GM12878 (cell line): ENCODE measurements at regions not wholly inside any gene's neighbourhood (a gene's known extent, or its start where the extent isn't known, plus 50 kb on each side); places are given as distances from the start of the nearest gene placed in this dataset.

Source experiments
- ATAC-seq: fragments of 200-7000 bp; cut with Tn5 transposase; 3 replicates; pipeline ENCODE4 v1.9.1; 2020; ENCODE audit warnings: mild to moderate bottlenecking, moderate library complexity
- BruUV-seq: library from RNA; stranded (reverse); fragments of 400-500 nt; replicated peaks from 2 replicates; lab custom pipeline; 2021; lab: Mats Ljungman, UMichigan
- CTCF ChIA-PET: fragments of 300-600 bp; sonication (Branson Sonifier 250); formaldehyde crosslinking; extraction: SDS; loops from one replicate; lab custom pipeline; 2021; ENCODE audit warnings: inconsistent platforms; lab: Yijun Ruan, JAX
- POLR2A ChIA-PET: fragments of 350-600 bp; formaldehyde crosslinking; extraction: SDS; loops from one replicate; lab custom pipeline; 2021; ENCODE audit warnings: inconsistent platforms; lab: Charles Lee
- RAD21 ChIA-PET: fragments of 300-600 bp; sonication (Branson Sonifier 250); formaldehyde crosslinking; loops from one replicate; lab custom pipeline; 2023; ENCODE audit warnings: antibody characterized with exemption; ENCODE audit not compliant: unreplicated experiment; lab: Charles Lee
- SMC1A ChIA-PET: fragments of 300-600 bp; sonication (Branson Sonifier 250); formaldehyde crosslinking; loops from one replicate; lab custom pipeline; 2023; ENCODE audit not compliant: unreplicated experiment, uncharacterized antibody; lab: Charles Lee
- DNase-seq: peaks from one replicate; pipeline ENCODE4 v3.0.0-alpha.2; 2011; ENCODE audit warnings: low read depth, low spot score
- FAIRE-seq: peaks from 3 replicates; lab custom pipeline; 2011; peaks lifted over from hg19 to GRCh38; lab: Jason Lieb, UNC
- H2AFZ ChIP-seq: 2 replicates; pipeline ENCODE4 v1.6.0; 2011; ENCODE audit warnings: low read depth, low read length, control low read depth; ENCODE audit not compliant: control insufficient read depth
- H3K27ac ChIP-seq: 2 replicates; pipeline ENCODE4 v1.5.1; 2011; ENCODE audit warnings: control low read depth; ENCODE audit not compliant: control insufficient read depth, insufficient read depth
- H3K27me3 ChIP-seq, 2 experiments: replicated peaks in 1 of 2; 2 replicates each; pipeline versions ENCODE4 v1.6.0 to v1.6.1; 2011; ENCODE audit warnings: low read length in 1 of 2; ENCODE audit not compliant: control insufficient read depth in 2 of 2, insufficient read depth in 2 of 2
- H3K36me3 ChIP-seq, 2 experiments: 2 replicates each; pipeline ENCODE4 v1.5.1; 2011; ENCODE audit warnings: low read length in 1 of 2; ENCODE audit not compliant: control insufficient read depth in 2 of 2, insufficient read depth in 2 of 2
- H3K4me1 ChIP-seq: 2 replicates; pipeline ENCODE4 v1.6.1; 2011; ENCODE audit warnings: mild to moderate bottlenecking, low read length, moderate library complexity, mixed read lengths; ENCODE audit not compliant: control insufficient read depth, insufficient read depth
- H3K4me2 ChIP-seq: 2 replicates; pipeline ENCODE4 v1.6.0; 2011; ENCODE audit warnings: control low read depth; ENCODE audit not compliant: control insufficient read depth, insufficient read depth
- H3K4me3 ChIP-seq: fragments of 200-600 bp; sonication (generic); 2 replicates; pipeline ENCODE4 v1.5.1; 2016
- H3K79me2 ChIP-seq: 2 replicates; pipeline ENCODE4 v1.6.0; 2011; ENCODE audit warnings: low read length; ENCODE audit not compliant: control insufficient read depth, insufficient read depth
- H3K9ac ChIP-seq: 2 replicates; pipeline ENCODE4 v1.8.0; 2011; ENCODE audit warnings: low read length, control low read depth, mixed read lengths; ENCODE audit not compliant: control insufficient read depth, insufficient read depth
- H3K9me3 ChIP-seq: replicated peaks from 3 replicates; pipeline ENCODE4 v1.5.1; 2011; ENCODE audit warnings: mild to moderate bottlenecking, low read length; ENCODE audit not compliant: control insufficient read depth, insufficient read depth
- H4K20me1 ChIP-seq: 2 replicates; pipeline ENCODE4 v1.6.0; 2011; ENCODE audit not compliant: control insufficient read depth, insufficient read depth
- CREM ChIP-seq: IDR thresholded peaks from 2 replicates; pipeline ENCODE4 v1.6.1; 2014; ENCODE audit warnings: antibody characterized with exemption, low read depth
- ZBTB4 ChIP-seq: fragments of 450-650 bp; formaldehyde crosslinking; IDR thresholded peaks from 2 replicates; pipeline ENCODE4 v1.4.0; 2022; ENCODE audit warnings: mild to moderate bottlenecking, moderate library complexity
- WGBS: methylation state at CpG from one replicate; pipeline ENCODE4 v1.1.6; 2016; ENCODE audit warnings: low lambda C conversion rate; ENCODE audit not compliant: insufficient replicate concordance, insufficient coverage; ENCODE audit errors: missing lambda C conversion rate; 5-methylcytosine and 5-hydroxymethylcytosine counted together
- in situ Hi-C: fragments of 300-500 bp; cut with MboI; formaldehyde crosslinking; loops from 9 replicates; pipeline ENCODE4 v1.14.3; 2018; ENCODE audit warnings: mixed read lengths
- intact Hi-C: fragments of 100-400 bp; cut with micrococcal nuclease; formaldehyde crosslinking; loops from one replicate; pipeline ENCODE4 v1.14.2; 2022; ENCODE audit not compliant: unreplicated experiment

- H3K9me3 ChIP-seq = no peaks in the 10 kb centered on the region
- POLR2A ChIA-PET = no interaction called here
- WGBS = 57% methylated on average over 9 of the region's 9 CpGs
- no peak for TF ChIP-seq ZBTB4 (CRISPR knock-in tag)
- TF ChIP-seq CREM = no peak
- DNase-seq = no peak
- no peak for FAIRE-seq
- SMC1A ChIA-PET = no interaction called here
- H3K27me3 ChIP-seq = peaks cover 0 to 2% of the 10 kb centered on the region in 2 experiments; a peak in 1 of 4 replicates
- in situ Hi-C loops (loop anchor here (25.0 kb wide), 1 partner anchor 1483 kb away; no protein-coding TSS in a partner anchor), intact Hi-C loops (no loop called here)
- H3K9ac ChIP-seq = no peak overlapping the region
- H2AFZ ChIP-seq = no peak overlapping the region
- H3K27ac ChIP-seq = no peak overlapping the region
- BruUV-seq = no TSS peak
- CTCF ChIA-PET = interaction anchor here (1.1 kb wide), 1 partner anchor 198 kb away, joined by 4 read pairs; no protein-coding TSS in a partner anchor
- H3K4me1 ChIP-seq = no peaks in the 10 kb centered on the region
- no peaks in the 10 kb centered on the region for H4K20me1 ChIP-seq
- no peaks in the 10 kb centered on the region for H3K36me3 ChIP-seq
- no peak overlapping the region for H3K4me2 ChIP-seq
- RAD21 ChIA-PET = no interaction called here
- no peak overlapping the region for H3K4me3 ChIP-seq
- H3K79me2 ChIP-seq = no peaks in the 10 kb centered on the region
- ATAC-seq = no peak
Measured at GRCh38 chr18:10319914-10320600, 134.4 kb upstream of the APCDD1 start.
